ENCODE measurements at regions not wholly inside any gene's neighbourhood (a gene's known extent, or its start where the extent isn't known, plus 50 kb on each side); places are given as distances from the start of the nearest gene placed in this dataset.

- Histone ChIP-seq H3K27me3 (replicated peaks; ENCODE audit: insufficient read depth) (no peaks in the 10 kb centered on the region), H3K9me3 (no peaks in the 10 kb centered on the region), H3K36me3 (no peaks in the 10 kb centered on the region), H3K4me1 (ENCODE audit: control insufficient read depth in 1 of 2, low read depth in 2 of 2) (no peaks in the 10 kb centered on the region), H3K27ac (no peak overlapping the region), H3K4me3 (no peak overlapping the region)
- DNase-seq (ENCODE audit: low spot score) (no peak), ATAC-seq (ENCODE audit: insufficient number of reproducible peaks, low FRiP score, low read depth) (no peak)
- no peak for TF ChIP-seq CTCF (IDR thresholded peaks at IDR 0.05)
Observed at GRCh38 chr15:38648121-38648843, 83.7 kb upstream of the RASGRP1 start.

GRCh38 chr15:38650384-38650783 lies 85.8 kb upstream of the RASGRP1 start:
- TF ChIP-seq CTCF (IDR thresholded peaks at IDR 0.05): no peak
- ATAC-seq (ENCODE audit: insufficient number of reproducible peaks, low FRiP score, low read depth) (no peak), DNase-seq (ENCODE audit: low spot score) (no peak)
- no peaks in the 10 kb centered on the region for H3K9me3 ChIP-seq
- H3K4me3 ChIP-seq: no peak overlapping the region
- no peaks in the 10 kb centered on the region for H3K4me1 ChIP-seq (ENCODE audit: control insufficient read depth in 1 of 2, low read depth in 2 of 2)
- no peak overlapping the region for H3K27ac ChIP-seq
- no peaks in the 10 kb centered on the region for H3K27me3 ChIP-seq (replicated peaks; ENCODE audit: insufficient read depth)
- H3K36me3 ChIP-seq: no peaks in the 10 kb centered on the region

- no peak for ATAC-seq (ENCODE audit: insufficient number of reproducible peaks, low FRiP score, low read depth)
- no peak for TF ChIP-seq CTCF (IDR thresholded peaks at IDR 0.05)
- Histone ChIP-seq H3K36me3 (no peaks in the 10 kb centered on the region), H3K27ac (no peak overlapping the region), H3K4me3 (no peak overlapping the region), H3K27me3 (replicated peaks; ENCODE audit: insufficient read depth) (no peaks in the 10 kb centered on the region), H3K9me3 (no peaks in the 10 kb centered on the region), H3K4me1 (ENCODE audit: control insufficient read depth in 1 of 2, low read depth in 2 of 2) (no peaks in the 10 kb centered on the region)
- no peak for DNase-seq (ENCODE audit: low spot score)
Observed at GRCh38 chr15:38650936-38651327, 86.3 kb upstream of the RASGRP1 start.

- Histone ChIP-seq H3K27ac (no peak overlapping the region), H3K27me3 (replicated peaks; ENCODE audit: insufficient read depth) (no peaks in the 10 kb centered on the region), H3K4me1 (ENCODE audit: control insufficient read depth in 1 of 2, low read depth in 2 of 2) (no peaks in the 10 kb centered on the region), H3K36me3 (no peaks in the 10 kb centered on the region), H3K4me3 (no peak overlapping the region), H3K9me3 (no peaks in the 10 kb centered on the region)
- ATAC-seq (ENCODE audit: insufficient number of reproducible peaks, low FRiP score, low read depth): no peak
- no peak for TF ChIP-seq CTCF (IDR thresholded peaks at IDR 0.05)
- no peak for DNase-seq (ENCODE audit: low spot score)
Observed at GRCh38 chr15:38651328-38652038, 86.9 kb upstream of the RASGRP1 start.

GRCh38 chr15:38652183-38652794 lies 87.7 kb upstream of the RASGRP1 start:
- no peaks in the 10 kb centered on the region for H3K9me3 ChIP-seq
- DNase-seq (ENCODE audit: low spot score): no peak
- no peak for ATAC-seq (ENCODE audit: insufficient number of reproducible peaks, low FRiP score, low read depth)
- no peaks in the 10 kb centered on the region for H3K4me1 ChIP-seq (ENCODE audit: control insufficient read depth in 1 of 2, low read depth in 2 of 2)
- no peaks in the 10 kb centered on the region for H3K27me3 ChIP-seq (replicated peaks; ENCODE audit: insufficient read depth)
- H3K27ac ChIP-seq: no peak overlapping the region
- no peaks in the 10 kb centered on the region for H3K36me3 ChIP-seq
- no peak overlapping the region for H3K4me3 ChIP-seq
- no peak for TF ChIP-seq CTCF (IDR thresholded peaks at IDR 0.05)

Measured in thoracic aorta (tissue), 2 donors.